ENCODE measurements at regions not wholly inside any gene's neighbourhood (a gene's known extent, or its start where the extent isn't known, plus 50 kb on each side); places are given as distances from the start of the nearest gene placed in this dataset.

DNA sequence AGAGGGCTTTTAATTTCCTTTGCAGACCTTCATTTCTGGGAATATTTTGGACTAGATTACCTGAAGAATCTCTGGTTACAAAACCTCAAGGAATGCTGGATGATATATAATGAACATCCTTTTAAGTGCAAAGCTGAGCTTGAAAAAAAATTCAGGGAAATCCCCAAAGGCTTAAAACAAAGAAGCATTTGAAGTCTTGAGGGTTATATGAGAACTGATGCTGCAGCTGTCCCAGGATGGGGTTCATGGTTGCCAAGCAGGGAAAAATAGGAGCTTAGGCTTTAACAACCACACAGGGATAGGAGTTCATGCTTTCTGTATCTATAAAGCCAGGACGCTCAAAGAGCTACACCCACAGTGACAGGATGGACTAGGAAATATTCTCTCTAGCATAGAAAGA is 150.4 kb upstream of the IRX5 start:
- TF ChIP-seq CTCF (IDR thresholded peaks at IDR 0.05), result no peak
- TF ChIP-seq TCF7L2 (IDR thresholded peaks at IDR 0.05; ENCODE audit: low read depth, low read length), result no peak
- no peak for TF ChIP-seq POLR2AphosphoS5 (IDR thresholded peaks at IDR 0.05; ENCODE audit: low read depth, low read length)
- no peak for TF ChIP-seq REST (IDR thresholded peaks at IDR 0.05; ENCODE audit: insufficient read depth in 1 of 2, low read depth in 2 of 2, low read length in 1 of 2)
- no peak for TF ChIP-seq SIN3A (IDR thresholded peaks at IDR 0.05; ENCODE audit: borderline replicate concordance, insufficient read depth, low read depth, low read length)
